ENCODE measurements at regions not wholly inside any gene's neighbourhood (a gene's known extent, or its start where the extent isn't known, plus 50 kb on each side); places are given as distances from the start of the nearest gene placed in this dataset.

GRCh38 chr17:73797594-73798110 lies 153.4 kb upstream of the SDK2 start:
- Histone ChIP-seq H3K9ac (ENCODE audit: low read depth, low read length) (no peak overlapping the region), H3K4me3 (ENCODE audit: low read length) (no peak overlapping the region), H3K27me3 (ENCODE audit: insufficient read depth, low read length) (no peaks in the 10 kb centered on the region), H3K4me1 (ENCODE audit: insufficient read depth, low read length) (no peaks in the 10 kb centered on the region; the same call in 1 of the 2 replicates), H3K9me3 (ENCODE audit: insufficient read depth, low read depth, low read length) (no peaks in the 10 kb centered on the region), H3K27ac (ENCODE audit: low read depth, low read length) (no peak overlapping the region), H3K36me3 (ENCODE audit: insufficient read depth, low read length) (no peaks in the 10 kb centered on the region)
- 86% methylated on average over 4 of the region's 4 CpGs for WGBS

- Histone ChIP-seq H3K9ac (ENCODE audit: low read depth, low read length) (no peak overlapping the region), H3K9me3 (ENCODE audit: insufficient read depth, low read depth, low read length) (no peaks in the 10 kb centered on the region), H3K27ac (ENCODE audit: low read depth, low read length) (no peak overlapping the region), H3K4me1 (ENCODE audit: insufficient read depth, low read length) (no peaks in the 10 kb centered on the region; the same call in 1 of the 2 replicates), H3K27me3 (ENCODE audit: insufficient read depth, low read length) (no peaks in the 10 kb centered on the region), H3K4me3 (ENCODE audit: low read length) (no peak overlapping the region), H3K36me3 (ENCODE audit: insufficient read depth, low read length) (no peaks in the 10 kb centered on the region)
- 96% methylated on average over 7 of the region's 7 CpGs for WGBS
Measured at GRCh38 chr17:73798111-73798748, 154.0 kb upstream of the SDK2 start.

GRCh38 chr17:73799096-73799495 lies 154.9 kb upstream of the SDK2 start:
- H3K9ac ChIP-seq (ENCODE audit: low read depth, low read length), result no peak overlapping the region
- no peaks in the 10 kb centered on the region for H3K27me3 ChIP-seq (ENCODE audit: insufficient read depth, low read length)
- H3K36me3 ChIP-seq (ENCODE audit: insufficient read depth, low read length), result no peaks in the 10 kb centered on the region
- H3K27ac ChIP-seq (ENCODE audit: low read depth, low read length), result no peak overlapping the region
- no peak overlapping the region for H3K4me3 ChIP-seq (ENCODE audit: low read length)
- H3K9me3 ChIP-seq (ENCODE audit: insufficient read depth, low read depth, low read length), result no peaks in the 10 kb centered on the region
- peaks cover 4% of the 10 kb centered on the region for H3K4me1 ChIP-seq (ENCODE audit: insufficient read depth, low read length)

- no peak overlapping the region for H3K27ac ChIP-seq (ENCODE audit: low read depth, low read length)
- no peak overlapping the region for H3K4me3 ChIP-seq (ENCODE audit: low read length)
- no peaks in the 10 kb centered on the region for H3K9me3 ChIP-seq (ENCODE audit: insufficient read depth, low read depth, low read length)
- no peaks in the 10 kb centered on the region; the same call in 1 of the 2 replicates for H3K27me3 ChIP-seq (ENCODE audit: insufficient read depth, low read length)
- 93% methylated on average over 7 of the region's 7 CpGs for whole genome bisulfite sequencing
- peaks cover 11% of the 10 kb centered on the region for H3K4me1 ChIP-seq (ENCODE audit: insufficient read depth, low read length)
- no peak overlapping the region for H3K9ac ChIP-seq (ENCODE audit: low read depth, low read length)
- no peaks in the 10 kb centered on the region for H3K36me3 ChIP-seq (ENCODE audit: insufficient read depth, low read length)
Measured at GRCh38 chr17:73799781-73800627, 155.8 kb upstream of the SDK2 start.

- H3K4me1 ChIP-seq (ENCODE audit: insufficient read depth, low read length), result peaks cover 11% of the 10 kb centered on the region
- no peak overlapping the region for H3K4me3 ChIP-seq (ENCODE audit: low read length)
- no peak overlapping the region for H3K27ac ChIP-seq (ENCODE audit: low read depth, low read length)
- no peaks in the 10 kb centered on the region; the same call in 1 of the 2 replicates for H3K9me3 ChIP-seq (ENCODE audit: insufficient read depth, low read depth, low read length)
- H3K9ac ChIP-seq (ENCODE audit: low read depth, low read length), result no peak overlapping the region
- H3K36me3 ChIP-seq (ENCODE audit: insufficient read depth, low read length), result no peaks in the 10 kb centered on the region
- WGBS, result 81% methylated on average over 7 of the region's 8 CpGs
- no peaks in the 10 kb centered on the region; the same call in 1 of the 2 replicates for H3K27me3 ChIP-seq (ENCODE audit: insufficient read depth, low read length)
Measured at GRCh38 chr17:73800893-73801292, 156.6 kb upstream of the SDK2 start.

GRCh38 chr17:73801455-73802100 lies 157.3 kb upstream of the SDK2 start:
- no peak overlapping the region for H3K4me3 ChIP-seq (ENCODE audit: low read length)
- peaks cover 11% of the 10 kb centered on the region for H3K4me1 ChIP-seq (ENCODE audit: insufficient read depth, low read length)
- no peaks in the 10 kb centered on the region; the same call in 1 of the 2 replicates for H3K27me3 ChIP-seq (ENCODE audit: insufficient read depth, low read length)
- H3K9ac ChIP-seq (ENCODE audit: low read depth, low read length), result no peak overlapping the region
- no peaks in the 10 kb centered on the region for H3K36me3 ChIP-seq (ENCODE audit: insufficient read depth, low read length)
- H3K9me3 ChIP-seq (ENCODE audit: insufficient read depth, low read depth, low read length), result no peaks in the 10 kb centered on the region; the same call in 1 of the 2 replicates
- no peak overlapping the region for H3K27ac ChIP-seq (ENCODE audit: low read depth, low read length)
- WGBS, result 93% methylated on average over 8 of the region's 8 CpGs

- Histone ChIP-seq H3K4me1 (ENCODE audit: insufficient read depth, low read length) (peaks cover 11% of the 10 kb centered on the region), H3K27ac (ENCODE audit: low read depth, low read length) (no peak overlapping the region), H3K36me3 (ENCODE audit: insufficient read depth, low read length) (no peaks in the 10 kb centered on the region), H3K9me3 (ENCODE audit: insufficient read depth, low read depth, low read length) (no peaks in the 10 kb centered on the region; the same call in 1 of the 2 replicates), H3K27me3 (ENCODE audit: insufficient read depth, low read length) (no peaks in the 10 kb centered on the region; the same call in 1 of the 2 replicates), H3K4me3 (ENCODE audit: low read length) (no peak overlapping the region), H3K9ac (ENCODE audit: low read depth, low read length) (no peak overlapping the region)
- WGBS, result 87% methylated on average over 4 of the region's 4 CpGs
Measured at GRCh38 chr17:73802314-73802713, 158.1 kb upstream of the SDK2 start.

GRCh38 chr17:73802871-73803270 lies 158.6 kb upstream of the SDK2 start:
- H3K9me3 ChIP-seq (ENCODE audit: insufficient read depth, low read depth, low read length), result no peaks in the 10 kb centered on the region; the same call in 1 of the 2 replicates
- peaks cover 11% of the 10 kb centered on the region for H3K4me1 ChIP-seq (ENCODE audit: insufficient read depth, low read length)
- H3K9ac ChIP-seq (ENCODE audit: low read depth, low read length), result no peak overlapping the region
- H3K27ac ChIP-seq (ENCODE audit: low read depth, low read length), result no peak overlapping the region
- WGBS, result 94% methylated on average over 1 of the region's 1 CpG
- no peaks in the 10 kb centered on the region; the same call in 1 of the 2 replicates for H3K27me3 ChIP-seq (ENCODE audit: insufficient read depth, low read length)
- no peaks in the 10 kb centered on the region for H3K36me3 ChIP-seq (ENCODE audit: insufficient read depth, low read length)
- no peak overlapping the region for H3K4me3 ChIP-seq (ENCODE audit: low read length)

- WGBS, result 86% methylated on average over 4 of the region's 4 CpGs
Measured at GRCh38 chr17:73803964-73804435, 159.8 kb upstream of the SDK2 start.

GRCh38 chr17:73806768-73807167 lies 162.5 kb upstream of the SDK2 start:
- Histone ChIP-seq H3K27ac (ENCODE audit: low read depth, low read length) (no peak overlapping the region), H3K36me3 (ENCODE audit: insufficient read depth, low read length) (no peaks in the 10 kb centered on the region), H3K27me3 (ENCODE audit: insufficient read depth, low read length) (no peaks in the 10 kb centered on the region; the same call in 1 of the 2 replicates), H3K9me3 (ENCODE audit: insufficient read depth, low read depth, low read length) (no peaks in the 10 kb centered on the region; the same call in 1 of the 2 replicates), H3K4me3 (ENCODE audit: low read length) (no peak overlapping the region), H3K4me1 (ENCODE audit: insufficient read depth, low read length) (peaks cover 11% of the 10 kb centered on the region), H3K9ac (ENCODE audit: low read depth, low read length) (no peak overlapping the region)
- WGBS, result 100% methylated on average over 1 of the region's 1 CpG

More at GRCh38 chr17:73803964-73804435, 159.8 kb upstream of the SDK2 start:
- Histone ChIP-seq H3K27ac (ENCODE audit: low read depth, low read length) (no peak overlapping the region), H3K4me1 (ENCODE audit: insufficient read depth, low read length) (peaks cover 11% of the 10 kb centered on the region), H3K4me3 (ENCODE audit: low read length) (no peak overlapping the region), H3K9ac (ENCODE audit: low read depth, low read length) (no peak overlapping the region), H3K36me3 (ENCODE audit: insufficient read depth, low read length) (no peaks in the 10 kb centered on the region), H3K9me3 (ENCODE audit: insufficient read depth, low read depth, low read length) (no peaks in the 10 kb centered on the region; the same call in 1 of the 2 replicates), H3K27me3 (ENCODE audit: insufficient read depth, low read length) (no peaks in the 10 kb centered on the region; the same call in 1 of the 2 replicates)

All from HUES64 (cell line).